Glutamatergic neuron (in vitro differentiated cells): ENCODE measurements at regions not wholly inside any gene's neighbourhood (a gene's known extent, or its start where the extent isn't known, plus 50 kb on each side); places are given as distances from the start of the nearest gene placed in this dataset.

Source experiments
- DNase-seq: peaks from one replicate; pipeline ENCODE4 v3.0.0; 2022
- H3K27ac Mint-ChIP-seq: one replicate; pipeline ENCODE4 v1.8.0; 2020; ENCODE audit warnings: mild to moderate bottlenecking, mixed read lengths, inconsistent platforms; ENCODE audit not compliant: unreplicated experiment
- H3K27me3 Mint-ChIP-seq: one replicate; pipeline ENCODE4 v1.8.0; 2020; ENCODE audit warnings: mild to moderate bottlenecking, moderate library complexity, mixed read lengths, inconsistent platforms; ENCODE audit not compliant: unreplicated experiment
- H3K36me3 Mint-ChIP-seq: one replicate; pipeline ENCODE4 v1.8.0; 2020; ENCODE audit warnings: mild to moderate bottlenecking, mixed read lengths, inconsistent platforms; ENCODE audit not compliant: unreplicated experiment
- H3K4me1 Mint-ChIP-seq: one replicate; pipeline ENCODE4 v1.8.0; 2020; ENCODE audit warnings: mild to moderate bottlenecking, low read depth, mixed read lengths, inconsistent platforms; ENCODE audit not compliant: unreplicated experiment
- H3K4me3 Mint-ChIP-seq: one replicate; pipeline ENCODE4 v1.8.0; 2020; ENCODE audit warnings: mild to moderate bottlenecking, mixed read lengths, inconsistent platforms; ENCODE audit not compliant: unreplicated experiment
- H3K9me3 Mint-ChIP-seq: one replicate; pipeline ENCODE4 v1.8.0; 2020; ENCODE audit warnings: mild to moderate bottlenecking, moderate library complexity, mixed read lengths, inconsistent platforms; ENCODE audit not compliant: unreplicated experiment
- CTCF ChIP-seq: fragments of 200-600 bp; sonication (generic); IDR thresholded peaks from one replicate; pipeline ENCODE4 v1.5.0; 2021; ENCODE audit not compliant: partially characterized antibody, unreplicated experiment

DNA sequence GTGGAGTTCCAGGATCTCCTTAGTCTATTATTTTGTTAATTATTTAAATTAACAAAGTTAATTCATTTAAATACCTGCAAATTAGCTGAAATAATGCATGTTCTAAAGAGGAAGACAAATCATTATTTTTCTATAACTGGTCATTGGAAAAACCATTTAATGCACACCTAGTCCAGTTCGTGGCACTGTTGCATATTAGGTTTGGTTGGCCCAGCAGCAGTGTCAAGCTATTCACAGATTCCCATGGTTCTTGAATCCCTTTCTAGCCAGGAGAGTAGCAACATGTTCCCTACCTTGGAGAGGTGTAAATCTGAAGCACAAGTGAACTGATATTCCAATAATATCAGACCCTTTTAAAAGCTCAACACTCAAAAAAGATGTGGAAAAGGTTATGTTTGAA is 155.2 kb downstream of the TMEM161B start:
- Mint-ChIP-seq H3K4me1 (no peaks in the 10 kb centered on the region), H3K27ac (no peak overlapping the region), H3K36me3 (no peaks in the 10 kb centered on the region), H3K9me3 (no peaks in the 10 kb centered on the region), H3K4me3 (no peak overlapping the region), H3K27me3 (no peaks in the 10 kb centered on the region)
- DNase-seq, result no peak
- TF ChIP-seq CTCF, result no peak

GRCh38 chr5:88109818-88110217 is 158.8 kb downstream of the TMEM161B start:
- Mint-ChIP-seq H3K4me1 (no peaks in the 10 kb centered on the region), H3K27ac (no peak overlapping the region), H3K27me3 (no peaks in the 10 kb centered on the region), H3K9me3 (no peaks in the 10 kb centered on the region), H3K36me3 (no peaks in the 10 kb centered on the region), H3K4me3 (no peak overlapping the region)
- no peak for DNase-seq
- TF ChIP-seq CTCF, result no peak

DNA sequence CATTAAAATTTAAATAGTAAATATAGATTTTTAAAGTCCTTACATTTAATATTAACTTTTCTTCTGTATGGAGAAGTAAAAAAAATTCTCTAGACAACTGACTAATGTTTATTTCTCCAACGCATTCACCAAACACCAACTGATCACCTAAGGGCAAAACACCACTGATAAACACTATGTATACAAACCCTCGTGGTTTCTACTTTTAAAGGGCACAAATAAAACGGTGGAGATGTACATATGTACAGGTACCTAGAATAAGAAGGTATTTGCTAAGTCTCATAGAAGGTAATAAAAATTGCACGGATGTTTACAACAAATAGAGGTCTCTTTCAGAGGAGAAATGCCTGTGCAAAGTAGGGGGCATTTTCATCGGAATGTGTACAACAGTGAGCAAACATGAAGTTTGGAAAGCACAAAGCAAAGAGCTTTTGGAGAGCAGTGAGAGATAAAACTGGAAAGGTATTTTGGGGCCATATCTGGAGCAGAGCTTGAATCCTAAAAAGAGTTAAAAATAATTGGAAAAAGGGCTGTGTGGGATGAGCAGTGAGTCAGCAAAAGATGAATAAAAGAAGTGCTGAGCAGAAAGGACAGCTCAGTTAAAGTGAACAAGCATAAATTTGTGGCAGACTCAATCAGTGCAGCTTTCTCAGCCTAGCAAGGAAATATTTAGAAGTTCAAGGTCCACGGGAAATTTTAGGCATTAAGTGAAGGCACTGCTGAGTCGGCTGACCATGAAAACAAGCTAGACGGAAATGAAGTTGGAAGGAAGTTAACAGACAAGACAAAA is 160.0 kb downstream of the TMEM161B start:
- no peak for DNase-seq
- H3K27me3 Mint-ChIP-seq, result no peaks in the 10 kb centered on the region
- no peak overlapping the region for H3K27ac Mint-ChIP-seq
- H3K36me3 Mint-ChIP-seq, result no peaks in the 10 kb centered on the region
- no peak for TF ChIP-seq CTCF
- H3K4me1 Mint-ChIP-seq, result no peaks in the 10 kb centered on the region
- H3K9me3 Mint-ChIP-seq, result no peaks in the 10 kb centered on the region
- no peak overlapping the region for H3K4me3 Mint-ChIP-seq

- Mint-ChIP-seq H3K36me3 (no peaks in the 10 kb centered on the region), H3K27me3 (no peaks in the 10 kb centered on the region), H3K4me3 (no peak overlapping the region), H3K27ac (no peak overlapping the region), H3K4me1 (peaks cover 24% of the 10 kb centered on the region), H3K9me3 (peaks cover 2% of the 10 kb centered on the region)
- DNase-seq, result no peak
- TF ChIP-seq CTCF, result no peak
Observed at GRCh38 chr5:88094906-88095496, 173.6 kb downstream of the TMEM161B start.

DNA sequence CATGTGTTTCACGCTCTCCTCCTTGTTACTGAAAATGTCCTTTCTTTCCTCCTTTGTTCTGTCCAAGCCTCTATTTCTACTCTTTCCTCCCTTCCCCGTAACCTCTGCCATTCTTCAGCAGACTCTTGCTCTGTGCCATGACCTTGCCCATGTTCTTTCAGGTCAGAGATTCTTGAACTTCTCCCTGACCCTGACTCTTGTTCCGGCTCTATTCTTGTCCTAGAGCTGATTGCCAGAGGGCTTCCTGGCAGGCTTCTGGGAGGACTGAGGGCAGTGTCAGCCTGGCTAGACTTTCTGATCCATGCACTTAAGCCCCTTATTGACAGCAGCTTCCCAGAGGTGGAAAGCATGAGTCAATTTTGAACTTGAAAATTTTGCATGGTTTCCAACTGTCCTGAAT is 174.2 kb downstream of the TMEM161B start:
- Mint-ChIP-seq H3K36me3 (no peaks in the 10 kb centered on the region), H3K4me3 (no peak overlapping the region), H3K27me3 (peaks cover 3% of the 10 kb centered on the region)

More for the DNA sequence above, 174.2 kb downstream of the TMEM161B start:
- peak overlapping the region; percentile 28 for H3K27ac Mint-ChIP-seq
- H3K9me3 Mint-ChIP-seq, result peaks cover 8% of the 10 kb centered on the region
- no peak for TF ChIP-seq CTCF
- peaks cover 30% of the 10 kb centered on the region for H3K4me1 Mint-ChIP-seq
- no peak for DNase-seq
